RPMI8226 (cell line): ENCODE measurements at regions not wholly inside any gene's neighbourhood (a gene's known extent, or its start where the extent isn't known, plus 50 kb on each side); places are given as distances from the start of the nearest gene placed in this dataset.

Experiments used
- DNase-seq: peaks from one replicate; pipeline ENCODE4 v3.0.0-alpha.2; 2015

DNA sequence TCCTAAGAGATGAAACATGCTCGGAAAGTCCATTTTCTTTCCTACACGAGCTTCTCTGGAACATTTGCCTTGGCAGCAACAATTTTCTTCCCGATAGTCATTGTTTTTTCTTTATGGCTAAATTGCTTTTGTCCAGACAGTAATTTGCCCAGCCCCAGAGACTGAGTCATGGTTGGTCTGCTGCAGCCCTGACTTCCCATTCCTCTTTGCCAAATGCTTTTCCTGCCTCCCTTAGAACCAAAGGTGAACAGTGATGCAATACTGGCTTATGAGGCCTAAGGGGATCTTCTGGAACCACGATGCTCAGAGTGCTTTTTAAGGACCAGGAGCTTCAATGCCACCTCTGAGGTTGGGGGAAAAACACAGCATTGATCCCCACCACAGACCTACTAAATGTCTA, 1599.6 kb upstream of the TMEM132C start:
- DNase-seq = no peak

DNA sequence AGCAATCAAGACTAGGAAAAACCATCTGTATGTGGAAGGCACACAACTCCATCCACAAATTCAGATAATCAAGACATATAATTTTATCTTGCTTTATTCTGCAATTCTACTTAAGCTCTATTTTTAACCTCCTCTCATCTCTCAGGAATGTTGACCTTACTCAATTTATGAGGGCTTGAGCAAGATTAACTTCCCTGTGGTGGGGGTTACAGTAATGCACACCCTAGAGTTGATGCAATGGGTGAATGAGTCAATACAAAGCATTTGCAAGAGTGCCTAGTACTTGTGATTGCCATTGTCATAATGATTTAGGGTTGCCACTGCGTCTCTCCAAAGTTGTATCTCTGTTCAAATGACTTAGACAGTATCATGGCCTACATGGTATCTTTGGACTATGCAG, 1598.4 kb upstream of the TMEM132C start:
- no peak for DNase-seq

DNA sequence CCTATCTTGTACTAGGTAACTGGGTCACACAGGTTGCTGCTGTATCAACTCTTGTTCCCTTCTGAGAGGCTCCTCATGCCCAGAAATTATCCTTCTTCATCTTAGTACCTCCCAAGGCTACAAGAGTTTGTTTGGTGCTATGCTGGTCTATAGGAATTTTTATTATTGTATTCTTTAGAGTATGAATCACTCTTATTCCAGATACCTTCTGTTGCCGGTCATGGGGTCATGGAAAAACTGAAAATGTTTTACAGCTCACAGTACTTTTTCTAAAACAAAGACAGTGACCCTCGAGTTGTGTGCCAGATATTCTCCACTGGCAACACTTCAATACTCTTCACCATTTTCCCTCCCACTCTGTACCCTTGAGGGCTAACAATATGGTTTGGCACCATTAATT, 1598.0 kb upstream of the TMEM132C start:
- DNase-seq = no peak

DNA sequence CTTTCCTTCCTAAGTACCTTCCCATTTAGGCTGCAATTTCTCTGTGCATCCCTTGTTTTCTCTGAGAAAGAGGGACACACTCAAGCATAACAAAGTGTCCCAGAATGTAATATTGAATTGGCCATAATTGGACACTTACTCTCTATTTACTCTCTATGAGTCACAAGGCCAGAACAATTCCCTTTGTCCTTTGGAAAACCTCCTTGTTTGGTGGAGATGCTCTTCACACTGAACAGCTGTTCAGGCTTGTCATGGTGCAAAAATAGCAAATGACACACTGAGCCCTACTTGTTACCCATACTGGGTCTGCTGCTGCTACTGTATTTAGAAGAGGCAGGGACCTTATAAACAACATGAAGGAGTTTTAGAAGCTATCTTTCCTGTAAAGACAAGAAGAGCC, 1590.5 kb upstream of the TMEM132C start:
- no peak for DNase-seq

DNA sequence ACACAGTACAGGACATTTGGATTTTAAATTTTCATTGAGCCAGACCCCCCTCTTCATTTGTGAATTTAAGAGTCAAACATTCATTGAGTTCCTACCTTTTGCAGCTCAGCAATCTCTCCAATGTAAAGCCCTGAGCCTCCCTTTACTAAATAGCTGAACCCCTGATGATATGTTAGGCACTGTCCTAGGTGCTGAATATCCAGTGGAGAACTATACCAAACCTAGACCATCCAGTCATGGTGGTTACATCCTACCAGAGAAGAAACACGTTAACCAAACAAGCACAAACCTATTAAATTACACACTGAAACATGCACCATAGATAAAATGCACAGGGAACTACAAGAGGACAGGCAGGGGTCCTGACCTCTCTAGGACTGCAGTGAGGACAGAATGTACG, 1585.3 kb upstream of the TMEM132C start:
- DNase-seq = peak; percentile 5

DNA sequence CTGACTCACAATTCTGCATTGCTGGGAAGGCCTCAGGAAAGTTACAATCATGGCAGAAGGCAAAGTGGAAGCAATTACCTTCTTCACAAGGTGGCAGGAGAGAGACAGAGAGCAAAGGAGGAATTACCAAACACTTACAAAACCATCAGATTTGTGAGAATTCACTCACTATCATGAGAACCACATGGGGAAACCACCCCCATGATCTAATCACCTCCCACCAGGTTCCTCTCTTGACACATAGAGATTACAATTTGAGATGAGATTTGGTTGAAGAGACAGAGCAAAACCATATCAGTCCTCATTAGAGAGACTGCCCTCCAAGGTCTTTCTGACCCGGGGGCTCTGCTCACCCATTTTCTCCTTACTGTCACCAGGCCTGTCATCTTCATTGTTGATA, 1582.3 kb upstream of the TMEM132C start:
- DNase-seq = no peak

DNA sequence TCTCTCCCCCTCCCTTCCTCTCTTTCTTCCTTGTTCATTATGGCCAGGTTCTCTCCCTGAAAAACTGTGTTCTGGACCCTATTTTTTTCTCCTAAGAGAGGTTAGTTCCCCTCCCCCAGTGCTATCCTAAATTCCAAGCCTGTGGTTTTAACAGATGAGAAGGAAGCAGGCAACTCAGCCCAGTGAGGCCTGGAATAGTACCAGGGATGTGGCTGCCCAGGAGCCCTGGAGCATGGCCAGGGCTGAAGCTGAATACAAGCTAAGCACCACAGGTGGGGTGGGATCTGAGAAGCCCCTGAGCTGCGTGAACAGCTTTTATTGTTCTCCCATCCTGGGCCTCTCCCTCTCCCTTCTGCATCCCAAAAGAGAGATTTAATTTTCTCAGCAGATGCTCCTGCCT, 1581.3 kb upstream of the TMEM132C start:
- DNase-seq = no peak

DNA sequence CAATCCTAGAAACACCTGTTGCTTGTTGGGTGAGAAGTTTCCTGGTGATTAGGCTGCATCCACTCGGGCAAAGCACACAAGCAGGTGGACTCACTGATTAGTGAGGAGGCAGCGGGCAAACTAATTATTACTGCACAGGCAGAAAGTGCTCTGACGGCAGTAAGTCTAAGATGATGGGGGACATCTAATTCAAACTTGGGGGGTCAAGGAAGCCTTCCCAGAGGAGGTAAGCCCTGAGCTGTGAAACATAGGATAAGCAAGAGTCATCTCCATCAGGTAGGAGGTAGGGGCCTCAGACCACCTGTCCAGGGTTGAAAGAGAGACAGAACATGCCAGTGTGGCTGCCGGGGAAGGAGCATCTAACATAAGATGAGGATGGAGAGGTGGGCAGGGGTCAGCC, 1578.4 kb upstream of the TMEM132C start:
- DNase-seq = no peak

DNA sequence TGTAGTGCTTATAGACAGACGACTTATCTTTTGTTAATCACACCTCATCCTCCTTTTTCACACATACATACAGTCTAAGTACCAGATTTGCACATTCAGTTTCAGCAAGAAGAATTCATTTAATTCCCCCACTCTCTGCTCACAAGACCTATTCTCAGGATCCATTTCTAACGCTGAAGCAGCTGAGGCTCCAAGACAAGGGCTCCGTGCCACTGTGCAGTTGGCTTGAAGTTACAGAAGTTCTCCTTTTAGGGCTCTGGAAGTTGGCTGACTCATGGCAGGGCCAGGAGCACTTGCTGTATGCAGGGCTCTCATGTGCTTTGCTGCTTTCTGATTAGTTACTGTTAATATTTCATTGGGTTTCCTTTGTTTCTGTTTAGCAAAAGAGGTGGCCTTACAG, 1566.9 kb upstream of the TMEM132C start:
- DNase-seq = no peak

DNA sequence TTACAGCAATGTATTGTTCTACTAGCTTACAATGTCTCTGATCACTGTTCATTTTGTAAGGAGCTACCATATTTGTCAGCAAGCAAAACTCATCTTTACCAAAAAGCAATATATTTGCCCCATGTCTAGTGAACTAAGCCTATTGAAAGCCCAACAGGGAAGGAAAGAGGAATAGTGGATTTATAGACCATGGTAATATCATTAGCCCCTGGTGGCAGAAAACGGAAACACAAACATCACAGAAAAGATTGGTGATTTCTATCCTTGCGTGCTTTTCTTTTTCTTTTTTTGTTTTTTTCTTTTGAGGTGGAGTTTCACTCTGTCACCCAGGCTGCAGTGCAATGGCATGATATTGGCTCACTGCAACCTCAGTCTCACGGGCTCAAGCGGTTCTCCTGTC, 1562.4 kb upstream of the TMEM132C start:
- peak; percentile 3 for DNase-seq

DNA sequence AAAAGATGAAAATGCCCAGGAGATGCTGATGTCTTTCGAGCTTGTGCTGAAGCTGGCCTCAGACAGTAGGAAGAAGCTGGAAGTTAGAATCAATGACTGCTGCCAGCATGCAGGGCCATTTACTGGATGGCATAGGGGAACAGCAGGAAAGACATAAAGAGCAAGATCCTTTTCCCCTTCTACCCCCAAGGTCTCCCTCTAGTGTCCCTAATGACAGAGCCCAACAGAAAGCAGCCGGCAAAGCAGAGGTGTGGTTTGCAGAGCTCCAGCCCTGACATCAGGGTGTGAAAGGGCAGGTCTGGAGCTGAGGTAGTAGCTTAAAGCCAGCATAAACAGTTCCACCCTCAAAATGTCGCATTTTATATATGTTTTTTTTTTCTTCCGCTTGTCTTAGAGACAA, 1560.7 kb upstream of the TMEM132C start:
- no peak for DNase-seq

DNA sequence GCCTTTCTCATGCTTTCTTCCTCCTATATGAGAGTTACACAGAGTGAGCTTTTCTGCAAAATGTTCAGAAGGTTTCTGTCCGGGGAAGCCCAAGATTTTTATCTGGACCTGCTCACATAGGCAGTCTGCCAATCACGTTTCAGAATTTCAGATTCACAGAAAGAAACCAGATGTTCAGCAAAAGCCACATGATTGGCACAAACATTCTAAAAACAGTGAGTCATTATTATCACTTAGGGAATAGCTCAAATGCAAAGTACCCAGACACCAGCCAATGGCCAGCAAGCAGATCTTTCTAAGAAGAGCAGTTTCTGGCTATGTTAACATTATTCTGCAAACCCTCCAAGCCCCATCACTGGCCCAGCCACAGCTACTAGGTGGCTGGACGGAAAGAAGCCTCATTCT, 1558.5 kb upstream of the TMEM132C start:
- DNase-seq = peak; percentile 10

DNA sequence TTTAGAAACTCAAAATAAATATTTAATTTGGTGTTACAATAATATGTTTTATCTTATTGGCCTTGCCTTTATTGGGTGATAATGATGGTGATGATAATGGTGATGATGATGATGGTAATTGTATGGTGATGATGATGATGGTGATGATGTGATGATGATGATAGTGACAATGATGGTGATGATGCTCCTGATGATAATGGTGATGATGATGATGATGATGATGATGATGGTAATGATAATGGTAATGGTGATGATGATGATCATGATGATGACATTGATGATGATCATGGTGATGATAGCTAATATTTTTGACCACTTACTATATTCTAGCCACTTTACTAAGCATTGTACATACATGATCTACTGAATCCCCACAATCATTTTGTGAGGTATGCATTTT, 1548.6 kb upstream of the TMEM132C start:
- no peak for DNase-seq

DNA sequence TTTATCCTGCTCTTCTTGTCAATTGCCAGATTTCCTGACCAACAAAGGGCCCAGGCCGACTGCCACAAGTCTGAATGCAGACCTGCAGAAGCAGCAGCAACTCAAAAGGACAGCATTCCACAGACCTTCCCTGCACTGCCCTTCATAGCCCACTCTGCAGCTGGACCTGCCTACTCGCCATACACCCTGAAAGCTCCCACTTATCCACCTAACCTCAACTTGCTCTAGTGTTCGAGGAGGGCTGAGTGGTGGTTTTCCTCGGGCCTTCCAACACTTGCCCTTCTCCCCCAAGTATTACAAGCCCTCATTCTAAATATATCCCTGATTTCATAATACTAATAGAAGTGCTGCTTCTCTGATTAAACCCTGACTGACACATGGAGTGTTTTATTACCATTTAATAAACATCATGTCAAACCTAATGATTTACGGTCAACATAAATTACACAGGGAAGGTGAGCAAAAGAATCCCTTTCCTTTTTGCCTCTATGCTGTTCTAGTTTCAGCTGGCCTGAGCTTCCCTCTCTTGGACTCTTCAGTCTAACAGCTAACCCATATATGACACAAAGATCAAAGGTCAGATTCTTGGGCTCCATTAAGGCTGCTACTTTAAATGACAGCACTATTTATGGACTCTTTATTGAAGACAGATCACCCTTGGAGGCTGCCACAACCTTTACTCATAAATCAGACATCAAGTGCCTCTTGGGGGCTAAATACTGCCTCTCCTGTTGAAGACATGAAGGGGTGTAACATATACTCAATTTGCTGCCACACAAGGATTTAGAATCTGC, 1546.9 kb upstream of the TMEM132C start:
- DNase-seq = no peak

DNA sequence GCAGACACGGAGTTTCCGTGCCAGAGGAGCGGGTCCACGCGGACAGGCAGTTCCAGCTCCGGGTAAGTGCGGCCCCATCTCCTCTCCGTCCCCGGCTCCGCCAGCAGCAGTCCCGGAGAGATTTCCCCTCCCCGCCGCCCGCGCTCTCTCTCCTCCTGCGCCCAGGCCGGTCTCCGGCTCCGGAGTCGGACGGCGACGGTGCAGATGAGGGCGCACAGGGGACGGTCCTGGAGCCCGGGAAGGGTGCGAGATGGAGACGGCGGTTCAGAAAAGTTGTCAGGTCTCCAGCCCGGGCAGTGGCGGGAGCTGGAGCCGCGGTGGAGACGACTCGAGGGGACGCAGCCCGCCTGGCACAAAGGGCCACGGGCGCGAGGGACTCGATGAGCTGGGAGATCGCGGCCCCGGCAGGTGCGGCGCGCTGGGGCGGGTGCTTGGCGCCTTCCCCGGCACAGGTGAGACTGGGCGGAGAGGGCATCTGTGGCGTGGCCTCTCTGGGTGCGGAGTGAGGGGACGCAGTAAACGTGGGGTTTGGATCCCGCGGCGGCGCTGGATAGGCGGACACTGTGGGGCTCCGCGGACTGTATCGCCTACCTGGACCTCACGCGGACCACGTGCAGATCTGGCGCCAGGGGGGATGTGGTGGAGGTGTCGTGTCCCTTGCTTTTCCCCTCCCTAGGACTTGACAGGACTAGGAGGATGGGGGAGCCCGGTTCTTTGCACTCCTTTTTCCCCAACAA, 1540.3 kb upstream of the TMEM132C start:
- no peak for DNase-seq

DNA sequence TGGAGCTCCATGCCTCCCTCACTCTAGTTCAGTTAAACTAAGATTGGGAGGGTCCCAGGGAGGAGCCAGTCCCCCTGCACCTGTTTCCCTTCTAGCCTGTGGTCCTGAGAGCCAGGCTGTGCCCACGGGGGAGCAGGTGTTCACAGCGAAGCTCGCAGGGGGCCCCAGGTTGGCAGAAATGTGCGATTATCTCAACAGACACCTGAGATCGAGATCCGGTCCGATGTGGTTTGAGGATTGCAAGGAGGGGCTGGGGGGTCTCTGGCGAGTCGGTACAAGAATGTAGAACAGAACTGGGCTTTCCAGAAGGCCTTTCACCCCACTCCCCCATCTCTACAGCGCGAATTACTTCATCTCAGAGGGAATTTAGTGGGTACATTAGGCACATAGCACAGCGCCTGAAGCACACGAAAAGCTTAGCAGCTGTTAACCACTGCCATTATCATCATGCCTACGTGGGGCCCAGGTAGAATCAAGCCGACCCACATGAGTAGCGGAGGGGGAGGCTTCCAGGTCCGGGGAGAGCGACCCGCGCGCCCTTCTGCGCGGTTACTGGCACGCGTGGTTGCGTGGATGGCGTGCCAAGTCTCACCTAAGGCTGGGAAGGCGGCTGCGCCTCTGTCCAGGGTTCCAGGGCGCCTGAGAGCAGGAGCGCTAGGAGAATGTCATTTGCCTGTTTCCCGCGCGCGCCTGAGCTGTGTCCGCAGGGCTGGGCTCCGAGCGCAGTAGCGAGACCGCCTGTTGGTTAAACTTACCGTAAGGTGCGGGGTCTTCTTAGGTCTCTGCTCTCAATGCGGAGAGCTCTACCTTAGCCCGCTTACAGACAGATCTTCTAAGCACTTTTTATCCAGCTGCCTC, 1539.5 kb upstream of the TMEM132C start:
- DNase-seq = no peak

DNA sequence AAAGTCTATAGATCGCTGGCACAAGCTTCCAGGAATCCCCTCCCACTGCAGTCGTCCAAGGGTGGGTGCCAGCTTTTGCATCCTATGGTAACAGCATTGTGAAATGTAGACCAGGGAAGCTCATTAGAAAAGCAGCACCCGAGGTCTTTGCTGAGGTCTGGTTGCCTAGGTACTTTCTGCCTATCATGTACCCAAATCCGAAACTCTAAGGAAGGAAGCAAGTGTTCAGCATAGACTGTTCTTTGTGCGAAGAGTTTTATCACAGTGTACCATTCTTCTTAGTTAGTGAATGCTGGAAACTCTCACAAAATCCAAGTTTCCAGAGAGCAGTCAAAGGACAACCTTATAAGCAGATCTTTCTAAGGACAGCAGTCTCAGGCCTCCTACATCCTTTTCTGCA, 1532.7 kb upstream of the TMEM132C start:
- DNase-seq = no peak

DNA sequence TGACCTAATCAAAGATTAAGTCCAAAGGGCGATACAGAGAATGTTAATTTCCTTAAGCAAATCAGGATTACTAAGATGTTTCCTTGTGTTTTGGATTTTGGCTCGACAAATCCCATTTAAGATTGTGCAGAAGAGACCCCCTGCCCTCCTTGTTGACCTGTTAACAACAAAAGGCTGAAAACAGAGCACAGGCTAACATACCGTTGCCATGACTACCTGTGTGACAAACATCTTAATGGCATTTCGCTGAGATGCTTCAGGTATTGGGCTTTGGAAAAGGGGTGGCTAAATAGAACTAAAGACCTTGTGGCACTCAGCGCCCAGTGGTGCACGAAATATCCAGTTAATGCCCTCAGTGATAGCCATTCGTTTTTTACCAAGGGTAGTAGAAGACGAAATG, 1532.3 kb upstream of the TMEM132C start:
- no peak for DNase-seq

DNA sequence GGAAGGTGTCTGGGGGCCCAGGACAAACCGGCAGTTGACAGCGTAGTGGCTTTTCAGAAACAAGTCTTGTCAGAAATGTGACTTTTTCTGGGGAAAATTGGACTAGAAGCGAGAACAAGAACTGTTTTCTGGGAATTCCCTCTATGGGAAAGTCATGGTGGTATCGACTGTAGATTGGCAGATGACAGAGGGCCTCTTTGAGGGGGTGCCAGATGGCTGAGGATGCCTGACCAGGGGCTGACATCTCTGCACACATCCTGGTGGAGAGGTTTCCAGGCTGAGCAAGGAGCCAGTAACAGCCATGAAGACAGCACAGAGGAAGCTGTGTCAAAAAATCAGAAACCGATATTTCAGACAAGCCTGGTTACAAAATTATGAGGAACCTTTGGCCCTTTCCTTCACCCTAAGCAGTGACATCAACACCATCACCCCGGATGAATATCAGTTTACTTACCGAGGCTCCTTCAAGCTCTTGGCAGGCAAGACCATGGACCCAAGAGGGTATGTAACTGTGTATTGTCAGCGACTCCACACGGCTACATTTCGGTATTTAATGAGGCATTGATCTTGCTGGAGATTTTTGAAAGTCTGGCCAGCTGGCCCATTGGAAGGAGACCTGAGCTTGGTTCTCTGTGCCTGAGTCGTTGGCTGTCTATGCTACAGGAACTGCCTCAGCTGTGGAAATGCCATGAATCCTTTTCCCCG, 1525.3 kb upstream of the TMEM132C start:
- no peak for DNase-seq

DNA sequence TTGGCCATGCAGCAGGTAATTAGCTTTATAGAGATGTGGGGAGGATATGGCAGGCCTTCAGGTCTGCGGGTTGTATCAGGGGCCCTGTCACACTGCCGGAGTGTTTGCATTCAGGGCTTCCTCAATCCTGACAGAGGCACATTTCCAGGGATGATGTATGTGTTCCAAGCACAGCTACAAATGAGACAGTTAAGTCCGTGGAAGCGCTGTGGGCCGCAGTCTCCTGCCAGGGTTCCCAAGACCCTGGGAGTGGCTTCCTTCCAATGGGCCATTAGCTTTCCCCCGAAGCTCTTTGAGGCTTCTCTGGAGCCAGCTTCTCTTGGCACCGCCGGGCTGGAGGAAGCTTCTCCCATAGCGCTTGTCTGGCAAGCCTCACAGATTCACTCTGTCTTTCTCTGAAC, 1524.7 kb upstream of the TMEM132C start:
- DNase-seq = no peak

DNA sequence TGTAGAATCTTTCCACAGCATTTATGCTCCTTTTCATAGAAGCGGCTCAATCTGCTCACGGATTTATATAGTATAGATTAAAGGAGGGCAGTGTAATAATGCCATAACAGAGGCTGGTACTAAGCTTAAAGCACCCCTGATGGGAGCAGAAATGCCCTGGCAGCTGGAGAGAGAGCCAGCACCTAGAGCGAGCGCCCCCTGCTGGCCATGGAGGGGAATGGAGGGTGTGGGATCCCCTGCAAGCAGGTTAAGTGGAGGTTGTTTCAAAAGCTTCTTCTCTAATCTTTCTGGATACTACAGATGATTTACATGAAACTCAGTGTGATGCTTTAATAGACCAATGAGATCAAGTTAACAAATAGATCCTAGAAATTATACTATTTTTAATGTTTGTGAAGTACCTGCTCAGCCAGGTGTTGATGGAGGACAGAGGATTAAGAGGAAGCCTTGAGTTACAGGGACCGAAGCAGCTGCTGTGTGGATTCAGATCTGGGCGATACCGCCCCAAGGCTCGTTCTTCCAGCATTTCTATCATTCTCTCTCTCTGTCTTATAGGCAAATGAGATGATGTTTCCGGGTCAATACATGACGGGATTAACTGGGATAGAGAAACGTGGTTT, 1519.3 kb upstream of the TMEM132C start:
- DNase-seq = peak; percentile 38

DNA sequence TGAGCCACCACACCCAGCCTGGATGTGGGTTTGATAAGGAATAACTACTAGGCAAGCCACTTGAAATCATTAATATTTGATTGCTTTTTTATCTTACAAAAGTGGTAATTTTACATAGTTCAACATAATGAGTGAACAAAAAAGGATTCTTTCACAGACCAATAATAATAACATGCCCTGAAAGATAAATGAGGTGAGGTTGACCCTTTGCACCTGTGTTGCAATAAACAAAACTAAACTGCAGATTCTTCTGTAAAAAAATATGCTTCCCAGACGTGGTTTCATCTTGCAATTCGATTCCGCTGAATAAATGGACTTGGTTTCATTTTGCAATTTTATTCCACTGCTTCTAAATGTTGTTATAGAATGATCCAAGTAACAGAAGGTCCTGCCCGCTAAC, 1514.9 kb upstream of the TMEM132C start:
- no peak for DNase-seq

DNA sequence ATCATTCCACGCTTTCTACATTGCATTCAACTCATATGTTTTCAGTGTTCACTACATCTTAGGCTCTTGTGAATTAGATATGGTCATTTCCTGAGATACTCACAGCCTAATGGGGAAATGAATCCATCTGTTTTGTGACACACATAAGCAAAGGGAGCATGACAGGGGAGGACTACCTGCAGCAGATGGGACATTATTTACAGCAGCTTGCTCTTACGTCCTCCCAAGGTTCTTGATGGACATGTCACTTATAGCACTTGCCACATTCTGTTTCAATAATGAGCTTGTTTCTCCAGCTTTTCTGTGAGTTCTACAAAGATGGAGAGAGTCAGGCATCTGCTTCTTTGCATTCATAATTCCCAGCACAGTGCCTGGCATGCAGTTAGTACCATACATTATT, 1509.6 kb upstream of the TMEM132C start:
- no peak for DNase-seq
